SK-MEL-5 (cell line): ENCODE measurements at regions not wholly inside any gene's neighbourhood (a gene's known extent, or its start where the extent isn't known, plus 50 kb on each side); places are given as distances from the start of the nearest gene placed in this dataset.
"Not testable (repeated sequence)": the region's sequence is repeated elsewhere in the genome, so short reads cannot be mapped to it uniquely, and the experiment has no call there.

ENCODE experiments used
- DNase-seq: peaks from one replicate; pipeline ENCODE4 v3.0.0-alpha.2; 2016; ENCODE audit warnings: low read depth, low spot score
- in situ Hi-C: cut with HindIII; loops from 2 replicates; pipeline ENCODE4 v1.10.0; 2016; ENCODE audit warnings: low sequenced_read_pairs, high pct_unique_total_duplicates, low pct_unique_long_range_greater_than_20kb

- DNase-seq, result no peak
- in situ Hi-C loops, result no loop called here
These were observed 59.8 kb upstream of the C5orf63 start for GRCh38 chr5:127133071-127133470.

GRCh38 chr5:127136908-127137307 is 63.6 kb upstream of the C5orf63 start:
- in situ Hi-C loops, result no loop called here

GRCh38 chr5:127143722-127144121 is 70.4 kb upstream of the C5orf63 start:
- no peak for DNase-seq
- in situ Hi-C loops, result no loop called here

More at GRCh38 chr5:127136908-127137307, 63.6 kb upstream of the C5orf63 start:
- DNase-seq, result no peak

- in situ Hi-C loops, result no loop called here
- DNase-seq, result no peak
These were observed 79.7 kb upstream of the C5orf63 start for GRCh38 chr5:127153031-127153430.

- DNase-seq, result no peak
- in situ Hi-C loops, result no loop called here
These were observed 80.2 kb upstream of the C5orf63 start for GRCh38 chr5:127153521-127153920.

- DNase-seq, result no peak
- in situ Hi-C loops, result no loop called here
These were observed 90.4 kb upstream of the C5orf63 start for GRCh38 chr5:127163750-127164149.

- in situ Hi-C loops, result no loop called here
- DNase-seq, result no peak
These were observed 97.8 kb upstream of the C5orf63 start for GRCh38 chr5:127170918-127171600.

GRCh38 chr5:127176769-127177168 is 103.5 kb upstream of the C5orf63 start:
- in situ Hi-C loops, result no loop called here
- DNase-seq, result no peak

- in situ Hi-C loops, DNase-seq: not testable (repeated sequence)
These were observed 108.0 kb upstream of the MEGF10 start for GRCh38 chr5:127182631-127183030.

- in situ Hi-C loops, result no loop called here
- no peak for DNase-seq
These were observed 107.3 kb upstream of the MEGF10 start for GRCh38 chr5:127183332-127183731.

GRCh38 chr5:127184851-127185250 is 105.7 kb upstream of the MEGF10 start:
- in situ Hi-C loops, result no loop called here
- DNase-seq, result no peak

- in situ Hi-C loops, result no loop called here
- DNase-seq, result no peak
These were observed 103.9 kb upstream of the MEGF10 start for GRCh38 chr5:127186657-127187056.

- in situ Hi-C loops, result no loop called here
- peak; percentile 20 for DNase-seq
These were observed 102.9 kb upstream of the MEGF10 start for GRCh38 chr5:127187706-127188105.

GRCh38 chr5:127192150-127192549 is 98.4 kb upstream of the MEGF10 start:
- in situ Hi-C loops, result no loop called here
- DNase-seq, result no peak

- in situ Hi-C loops, result no loop called here
These were observed 97.7 kb upstream of the MEGF10 start for GRCh38 chr5:127192836-127193338.

GRCh38 chr5:127196042-127196441 is 94.6 kb upstream of the MEGF10 start:
- no peak for DNase-seq
- in situ Hi-C loops, result no loop called here

More at GRCh38 chr5:127192836-127193338, 97.7 kb upstream of the MEGF10 start:
- DNase-seq, result no peak

- DNase-seq, in situ Hi-C loops: not testable (repeated sequence)
These were observed 93.0 kb upstream of the MEGF10 start for GRCh38 chr5:127197402-127198167.

- DNase-seq, in situ Hi-C loops: not testable (repeated sequence)
These were observed 87.9 kb upstream of the MEGF10 start for GRCh38 chr5:127202738-127203137.

GRCh38 chr5:127203818-127204217 is 86.8 kb upstream of the MEGF10 start:
- DNase-seq, result peak; percentile 58
- in situ Hi-C loops, result no loop called here
